HUES48 (cell line): ENCODE measurements at regions not wholly inside any gene's neighbourhood (a gene's known extent, or its start where the extent isn't known, plus 50 kb on each side); places are given as distances from the start of the nearest gene placed in this dataset.
"Not testable (repeated sequence)": the region's sequence is repeated elsewhere in the genome, so short reads cannot be mapped to it uniquely, and the experiment has no call there.

Source experiments
- H3K27ac ChIP-seq: one replicate; pipeline ENCODE4 v1.7.0; 2013; ENCODE audit warnings: low read depth, low read length, inconsistent platforms
- H3K27me3 ChIP-seq: 2 replicates; pipeline ENCODE4 v1.6.1; 2013; ENCODE audit warnings: mild to moderate bottlenecking, low read length; ENCODE audit not compliant: control insufficient read depth, insufficient read depth
- H3K36me3 ChIP-seq: 2 replicates; pipeline ENCODE4 v1.6.1; 2013; ENCODE audit warnings: low read length; ENCODE audit not compliant: control insufficient read depth, insufficient read depth
- H3K4me1 ChIP-seq: 2 replicates; pipeline ENCODE4 v1.6.1; 2013; ENCODE audit warnings: mild to moderate bottlenecking, low read length; ENCODE audit not compliant: control insufficient read depth, insufficient read depth
- H3K4me3 ChIP-seq: 2 replicates; pipeline ENCODE4 v1.5.1; 2013; ENCODE audit warnings: mild to moderate bottlenecking, low read depth, low read length
- H3K9ac ChIP-seq: 2 replicates; pipeline ENCODE4 v1.6.1; 2013; ENCODE audit warnings: mild to moderate bottlenecking, low read depth, low read length, moderate library complexity
- H3K9me3 ChIP-seq: 2 replicates; pipeline ENCODE4 v1.6.1; 2013; ENCODE audit warnings: low read length; ENCODE audit not compliant: control insufficient read depth, insufficient read depth

DNA sequence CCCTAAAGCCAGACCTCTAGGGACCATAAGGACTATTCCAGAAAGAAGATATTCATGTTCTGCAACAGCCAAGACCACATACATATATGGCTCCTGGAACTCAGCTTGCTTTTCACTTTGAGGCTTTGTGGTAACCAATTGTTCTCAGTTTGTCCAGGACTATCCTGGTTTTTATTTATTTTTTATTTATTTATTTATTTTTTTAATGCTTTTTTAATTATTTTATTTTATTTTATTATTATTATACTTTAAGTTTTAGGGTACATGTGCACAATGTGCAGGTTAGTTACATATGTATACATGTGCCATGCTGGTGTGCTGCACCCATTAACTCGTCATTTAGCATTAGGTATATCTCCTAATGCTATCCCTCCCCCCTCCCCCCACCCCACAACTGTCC lies 201.1 kb downstream of the DIO2 start:
- not testable (repeated sequence) for H3K4me3 ChIP-seq, H3K27ac ChIP-seq, H3K4me1 ChIP-seq, H3K9ac ChIP-seq, H3K9me3 ChIP-seq, H3K36me3 ChIP-seq, H3K27me3 ChIP-seq

DNA sequence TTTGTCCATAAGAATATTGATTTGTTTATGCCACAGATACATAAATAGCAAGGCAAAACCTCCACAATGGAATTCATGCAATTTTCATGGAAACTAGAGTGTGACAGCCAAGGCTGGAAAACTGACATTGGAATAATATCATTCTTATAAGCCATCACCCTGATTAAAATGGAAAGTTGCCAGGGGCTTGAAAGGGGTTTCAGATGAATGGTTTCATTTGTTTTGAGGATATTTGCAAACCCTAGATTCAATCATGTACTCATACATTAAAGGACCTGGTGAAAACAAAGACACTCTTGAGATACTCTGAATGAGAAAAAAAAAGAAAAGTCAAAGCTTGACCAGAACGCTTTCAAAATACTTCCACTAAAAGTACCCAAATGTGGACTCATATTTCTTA lies 205.7 kb downstream of the DIO2 start:
- Histone ChIP-seq H3K4me3 (no peak overlapping the region), H3K9me3 (no peaks in the 10 kb centered on the region), H3K4me1 (no peaks in the 10 kb centered on the region), H3K27me3 (no peaks in the 10 kb centered on the region), H3K9ac (no peak overlapping the region), H3K36me3 (no peaks in the 10 kb centered on the region), H3K27ac (no peak overlapping the region)

DNA sequence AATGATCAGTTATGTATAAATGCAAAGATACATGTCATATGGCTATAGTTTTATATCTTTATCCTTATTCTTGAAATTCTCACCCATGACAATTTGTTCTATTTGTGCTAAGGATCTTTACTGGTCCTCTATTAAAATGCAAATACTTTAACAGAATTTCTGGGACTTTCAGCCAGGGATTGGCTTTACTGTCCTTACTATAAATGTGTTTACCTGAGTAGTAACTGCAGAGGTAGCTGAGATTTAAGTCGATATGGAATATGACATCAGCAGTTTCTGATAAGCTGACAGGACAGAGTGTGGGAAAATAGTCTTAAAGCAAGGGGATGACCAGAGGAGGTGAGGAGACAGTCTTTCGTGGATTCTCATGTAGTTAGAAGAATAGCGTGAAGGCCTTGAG lies 206.4 kb downstream of the DIO2 start:
- H3K9me3 ChIP-seq: no peaks in the 10 kb centered on the region
- H3K36me3 ChIP-seq: no peaks in the 10 kb centered on the region
- no peak overlapping the region for H3K4me3 ChIP-seq
- H3K9ac ChIP-seq: no peak overlapping the region
- no peak overlapping the region for H3K27ac ChIP-seq
- no peaks in the 10 kb centered on the region for H3K4me1 ChIP-seq
- H3K27me3 ChIP-seq: no peaks in the 10 kb centered on the region

DNA sequence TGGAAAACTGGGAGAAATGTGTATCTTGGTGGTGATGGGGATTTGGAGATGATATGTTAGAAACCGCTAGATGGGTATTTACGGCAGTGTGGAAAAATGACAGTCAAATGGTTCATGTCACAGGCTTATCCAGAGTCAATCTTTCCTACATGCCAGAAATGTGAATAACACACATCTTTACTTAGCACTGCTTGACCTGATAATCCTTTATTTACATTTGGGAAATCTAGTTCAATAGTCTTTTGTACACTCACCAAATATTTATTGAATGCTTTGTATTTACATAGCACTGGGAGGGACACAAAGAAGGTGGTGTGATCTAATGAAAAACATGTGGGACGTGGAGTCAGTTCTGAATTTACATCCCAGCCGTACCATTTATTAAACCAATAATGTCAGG lies 208.2 kb downstream of the DIO2 start:
- no peak overlapping the region for H3K4me3 ChIP-seq
- H3K4me1 ChIP-seq: no peaks in the 10 kb centered on the region
- no peaks in the 10 kb centered on the region for H3K36me3 ChIP-seq
- no peak overlapping the region for H3K9ac ChIP-seq
- H3K27me3 ChIP-seq: peaks cover under 1% of the 10 kb centered on the region; the same call in 1 of the 2 replicates
- no peak overlapping the region for H3K27ac ChIP-seq
- no peaks in the 10 kb centered on the region for H3K9me3 ChIP-seq

DNA sequence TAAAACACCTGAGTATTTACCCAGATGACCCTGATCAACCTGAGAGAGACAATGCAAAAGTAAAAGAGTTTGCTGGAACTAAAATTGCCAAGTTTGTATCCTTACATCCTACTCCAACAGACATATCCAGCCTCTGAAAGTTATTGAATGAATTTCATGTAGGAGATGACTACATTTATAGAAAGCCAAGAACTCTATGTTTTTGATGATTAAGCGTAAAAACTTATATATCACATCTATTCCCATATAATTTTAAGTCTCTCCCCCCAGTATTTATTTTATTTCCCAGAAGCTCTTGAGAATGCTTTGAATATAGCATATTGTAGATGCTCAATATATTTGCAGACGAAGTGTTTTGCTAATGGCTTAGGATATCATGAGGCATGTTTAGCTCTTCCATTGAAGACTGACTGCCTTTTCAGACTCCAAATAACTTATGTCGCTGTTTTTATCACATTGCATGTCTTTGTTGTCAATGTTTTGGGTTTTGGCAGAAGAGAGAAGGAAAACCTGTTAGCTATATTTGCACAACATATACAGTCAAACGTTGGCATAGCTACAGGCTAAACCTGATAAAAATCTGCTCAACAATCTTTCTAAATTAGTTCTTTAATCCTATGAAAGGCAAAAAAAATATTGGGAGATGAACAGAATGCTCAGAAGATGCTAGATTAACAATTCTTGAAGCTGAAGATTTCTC lies 213.6 kb downstream of the DIO2 start:
- Histone ChIP-seq H3K27me3 (peaks cover 55% of the 10 kb centered on the region), H3K4me3 (no peak overlapping the region), H3K4me1 (0 out of 2 replicates have a peak, but pooled peaks cover 4% of the 10 kb centered on the region), H3K27ac (no peak overlapping the region), H3K36me3 (no peaks in the 10 kb centered on the region), H3K9ac (no peak overlapping the region), H3K9me3 (no peaks in the 10 kb centered on the region)

DNA sequence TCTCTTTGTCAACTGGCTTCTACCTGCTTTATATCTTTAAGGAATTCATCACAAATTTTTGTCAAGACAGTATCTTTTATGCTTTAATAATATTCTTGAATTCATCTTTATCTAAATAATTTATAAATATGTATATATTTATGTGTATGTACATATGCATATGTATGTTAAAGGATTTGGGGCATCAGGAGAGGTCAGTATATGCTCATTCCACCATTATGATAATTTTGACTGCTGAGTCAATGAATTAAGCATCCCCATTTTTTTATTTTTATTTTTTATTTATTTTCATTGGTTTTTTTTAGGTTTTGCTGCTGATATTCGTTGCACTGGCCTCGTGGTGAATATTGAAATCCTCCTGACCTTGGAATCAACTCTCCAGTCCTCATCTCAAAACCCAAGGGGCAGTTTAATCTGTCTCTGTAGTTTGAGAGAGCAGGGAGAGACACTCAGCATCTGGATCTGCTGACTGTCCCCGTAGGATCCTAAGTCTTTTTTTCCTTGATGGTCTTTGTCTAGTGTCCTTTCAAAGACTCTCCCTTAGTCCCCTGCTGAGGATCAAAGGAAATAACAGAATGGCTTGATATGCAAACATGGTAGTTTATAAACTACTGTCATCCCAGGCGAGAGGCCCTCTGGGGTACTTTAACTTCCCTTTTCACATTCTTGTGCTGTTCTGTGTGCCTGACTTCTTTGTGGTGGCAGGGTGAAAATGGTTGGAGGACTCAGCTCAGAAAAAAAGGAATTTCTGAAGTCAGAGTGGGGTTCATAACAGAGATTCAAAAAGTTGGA lies 218.7 kb downstream of the DIO2 start:
- Histone ChIP-seq H3K27ac (peak overlapping the region; percentile 42), H3K36me3 (no peaks in the 10 kb centered on the region), H3K4me1 (0 out of 2 replicates have a peak, but pooled peaks cover 4% of the 10 kb centered on the region), H3K9ac (no peak overlapping the region), H3K4me3 (no peak overlapping the region), H3K9me3 (no peaks in the 10 kb centered on the region), H3K27me3 (peaks cover 98% of the 10 kb centered on the region)

DNA sequence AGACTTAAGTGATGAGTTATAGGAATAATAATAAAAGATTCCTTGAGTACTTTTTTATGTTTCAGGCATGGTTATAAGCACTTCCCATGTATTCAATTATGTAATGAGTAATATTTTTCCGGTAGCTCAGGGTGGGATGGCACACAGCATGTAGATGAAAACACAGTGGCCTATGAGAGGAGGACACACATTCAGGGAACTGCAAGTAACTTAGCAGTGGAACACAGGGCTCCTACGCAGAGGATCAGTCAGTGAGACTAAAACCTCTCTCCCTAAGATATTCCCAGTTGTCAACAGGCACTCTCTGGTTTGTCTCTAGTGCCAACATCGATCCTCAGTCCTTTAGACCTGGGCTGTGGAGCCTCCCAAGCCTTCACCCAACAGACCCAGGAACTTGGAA lies 219.4 kb downstream of the DIO2 start:
- Histone ChIP-seq H3K36me3 (no peaks in the 10 kb centered on the region), H3K27me3 (peaks cover 91% of the 10 kb centered on the region), H3K9me3 (no peaks in the 10 kb centered on the region), H3K27ac (no peak overlapping the region), H3K4me1 (0 out of 2 replicates have a peak, but pooled peaks cover 4% of the 10 kb centered on the region), H3K4me3 (no peak overlapping the region), H3K9ac (no peak overlapping the region)

DNA sequence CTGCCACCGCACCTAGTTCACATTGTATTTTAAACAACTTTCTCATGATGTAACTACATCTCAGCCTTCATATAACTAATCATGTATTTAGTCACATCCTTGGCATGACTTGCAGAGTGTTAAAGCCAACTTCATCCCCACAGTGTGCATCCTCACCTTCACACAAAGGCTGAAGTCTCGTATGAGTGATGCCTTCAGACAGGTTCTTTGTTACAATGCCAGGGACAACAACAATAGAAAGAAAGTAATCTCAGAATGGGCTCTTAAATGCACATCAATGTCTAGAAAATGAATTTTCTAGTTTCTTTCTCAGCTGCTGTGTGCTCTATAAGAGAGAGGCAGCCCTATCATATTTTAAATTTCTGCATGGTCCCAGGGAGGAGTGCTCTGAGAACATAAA lies 221.3 kb downstream of the DIO2 start:
- no peaks in the 10 kb centered on the region for H3K9me3 ChIP-seq
- H3K9ac ChIP-seq: no peak overlapping the region
- no peak overlapping the region for H3K4me3 ChIP-seq
- peaks cover 72% of the 10 kb centered on the region for H3K27me3 ChIP-seq
- 0 out of 2 replicates have a peak, but pooled peaks cover 4% of the 10 kb centered on the region for H3K4me1 ChIP-seq
- H3K36me3 ChIP-seq: no peaks in the 10 kb centered on the region
- H3K27ac ChIP-seq: no peak overlapping the region

DNA sequence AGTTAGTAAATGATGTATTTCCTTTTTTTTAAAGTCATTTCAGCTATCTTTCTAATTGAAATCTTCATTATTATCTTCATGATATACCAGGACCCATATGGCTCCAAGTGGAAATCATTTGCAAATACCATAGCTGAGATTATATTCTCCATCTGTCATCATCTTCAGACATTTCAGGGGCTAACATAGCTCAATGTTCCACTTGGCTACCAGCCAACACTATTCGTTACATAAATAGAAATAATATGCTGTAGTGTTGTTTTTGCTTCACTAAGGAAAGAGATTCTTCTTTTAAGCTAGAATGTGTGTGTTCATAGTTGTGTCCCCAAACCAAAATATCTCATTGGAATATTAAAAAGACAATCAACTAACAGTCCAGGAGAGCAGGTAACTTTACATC lies 225.1 kb downstream of the DIO2 start:
- H3K4me3 ChIP-seq: no peak overlapping the region
- H3K27me3 ChIP-seq: peaks cover 35% of the 10 kb centered on the region
- no peaks in the 10 kb centered on the region for H3K36me3 ChIP-seq
- no peak overlapping the region for H3K9ac ChIP-seq
- H3K9me3 ChIP-seq: no peaks in the 10 kb centered on the region
- no peaks in the 10 kb centered on the region; the same call in 1 of the 2 replicates for H3K4me1 ChIP-seq
- no peak overlapping the region for H3K27ac ChIP-seq

DNA sequence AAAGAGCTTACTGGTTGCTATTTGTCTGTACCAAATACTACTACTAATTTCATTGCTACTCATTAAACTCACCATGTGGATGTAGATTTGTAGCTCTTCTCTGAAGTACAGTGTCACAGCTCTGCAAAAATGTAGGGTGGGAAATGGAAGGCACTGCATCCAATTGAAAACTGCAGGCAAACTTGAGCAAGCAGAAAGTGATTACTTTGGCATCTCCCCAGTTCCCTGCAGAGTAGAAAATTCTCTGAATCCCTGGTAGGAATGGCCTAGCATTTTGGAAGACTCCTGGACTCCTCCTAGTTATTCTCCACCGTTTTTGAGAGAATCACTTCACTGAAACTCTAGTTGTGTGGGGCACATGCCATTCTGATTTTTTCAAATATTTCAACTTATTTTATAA lies 239.1 kb downstream of the DIO2 start:
- H3K27ac ChIP-seq: no peak overlapping the region
- H3K9me3 ChIP-seq: no peaks in the 10 kb centered on the region
- H3K27me3 ChIP-seq: no peaks in the 10 kb centered on the region
- H3K36me3 ChIP-seq: no peaks in the 10 kb centered on the region
- H3K4me3 ChIP-seq: no peak overlapping the region
- no peak overlapping the region for H3K9ac ChIP-seq
- no peaks in the 10 kb centered on the region for H3K4me1 ChIP-seq

DNA sequence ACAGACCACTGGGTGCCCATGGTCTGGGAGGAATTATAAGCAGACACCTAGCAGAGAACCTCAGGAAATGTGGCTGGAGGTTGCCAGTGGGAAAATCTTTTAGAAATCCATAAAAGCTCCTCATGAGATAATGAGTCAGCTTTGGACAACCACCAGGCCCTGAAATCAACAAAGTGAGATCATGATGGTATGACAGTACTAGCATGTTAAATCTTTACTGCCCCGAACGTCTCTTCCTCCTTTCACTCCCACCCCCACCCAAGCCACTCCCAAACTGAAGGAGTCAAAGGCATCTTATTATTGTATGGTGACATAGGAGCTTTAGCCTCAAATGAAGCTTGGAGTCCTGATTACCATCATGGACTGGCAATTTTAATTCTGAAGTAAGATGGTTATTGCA lies 240.0 kb downstream of the DIO2 start:
- H3K4me3 ChIP-seq: no peak overlapping the region
- H3K9me3 ChIP-seq: no peaks in the 10 kb centered on the region
- no peaks in the 10 kb centered on the region for H3K4me1 ChIP-seq
- H3K36me3 ChIP-seq: no peaks in the 10 kb centered on the region
- H3K27ac ChIP-seq: no peak overlapping the region
- no peaks in the 10 kb centered on the region for H3K27me3 ChIP-seq
- no peak overlapping the region for H3K9ac ChIP-seq
